BE2C (cell line): ENCODE measurements at regions not wholly inside any gene's neighbourhood (a gene's known extent, or its start where the extent isn't known, plus 50 kb on each side); places are given as distances from the start of the nearest gene placed in this dataset.

Source experiments
- DNase-seq: peaks from one replicate; pipeline ENCODE4 v3.0.0-alpha.2; 2020
- H3K27me3 ChIP-seq: fragments of 250-450 bp; sonication (Bioruptor Pico); 2 replicates; pipeline ENCODE4 v1.5.1; 2020; ENCODE audit warnings: mild to moderate bottlenecking
- H3K36me3 ChIP-seq: fragments of 250-450 bp; sonication (Bioruptor Pico); 2 replicates; pipeline ENCODE4 v1.5.1; 2020; ENCODE audit warnings: mild to moderate bottlenecking
- H3K4me1 ChIP-seq: fragments of 250-450 bp; sonication (Bioruptor Pico); 2 replicates; pipeline ENCODE4 v1.5.1; 2020
- H3K4me3 ChIP-seq: 2 replicates; pipeline ENCODE4 v1.5.1; 2011; ENCODE audit warnings: low read depth, low read length
- H3K9me3 ChIP-seq: fragments of 250-450 bp; sonication (Bioruptor Pico); 2 replicates; pipeline ENCODE4 v1.5.1; 2020
- TF ChIP-seq, protein P1 (sequence below): IDR thresholded peaks from 2 replicates; pipeline ENCODE4 v1.5.1; 2012; ENCODE audit warnings: mild to moderate bottlenecking, low read depth, low read length

- TF ChIP-seq, protein P1, sequence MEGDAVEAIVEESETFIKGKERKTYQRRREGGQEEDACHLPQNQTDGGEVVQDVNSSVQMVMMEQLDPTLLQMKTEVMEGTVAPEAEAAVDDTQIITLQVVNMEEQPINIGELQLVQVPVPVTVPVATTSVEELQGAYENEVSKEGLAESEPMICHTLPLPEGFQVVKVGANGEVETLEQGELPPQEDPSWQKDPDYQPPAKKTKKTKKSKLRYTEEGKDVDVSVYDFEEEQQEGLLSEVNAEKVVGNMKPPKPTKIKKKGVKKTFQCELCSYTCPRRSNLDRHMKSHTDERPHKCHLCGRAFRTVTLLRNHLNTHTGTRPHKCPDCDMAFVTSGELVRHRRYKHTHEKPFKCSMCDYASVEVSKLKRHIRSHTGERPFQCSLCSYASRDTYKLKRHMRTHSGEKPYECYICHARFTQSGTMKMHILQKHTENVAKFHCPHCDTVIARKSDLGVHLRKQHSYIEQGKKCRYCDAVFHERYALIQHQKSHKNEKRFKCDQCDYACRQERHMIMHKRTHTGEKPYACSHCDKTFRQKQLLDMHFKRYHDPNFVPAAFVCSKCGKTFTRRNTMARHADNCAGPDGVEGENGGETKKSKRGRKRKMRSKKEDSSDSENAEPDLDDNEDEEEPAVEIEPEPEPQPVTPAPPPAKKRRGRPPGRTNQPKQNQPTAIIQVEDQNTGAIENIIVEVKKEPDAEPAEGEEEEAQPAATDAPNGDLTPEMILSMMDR = no peak
- H3K27me3 ChIP-seq = no peaks in the 10 kb centered on the region
- peaks cover 2% of the 10 kb centered on the region; the same call in 1 of the 2 replicates for H3K9me3 ChIP-seq
- DNase-seq = no peak
- no peaks in the 10 kb centered on the region for H3K4me1 ChIP-seq
- H3K36me3 ChIP-seq = no peaks in the 10 kb centered on the region
- no peak overlapping the region for H3K4me3 ChIP-seq
These were observed 616.3 kb upstream of the TMEM132C start for GRCh38 chr12:127650626-127651025.

- TF ChIP-seq, protein P1 = no peak
- H3K9me3 ChIP-seq = peaks cover 2% of the 10 kb centered on the region; the same call in 1 of the 2 replicates
- no peaks in the 10 kb centered on the region for H3K36me3 ChIP-seq
- H3K27me3 ChIP-seq = no peaks in the 10 kb centered on the region
- H3K4me3 ChIP-seq = no peak overlapping the region
- H3K4me1 ChIP-seq = no peaks in the 10 kb centered on the region
- DNase-seq = no peak
These were observed 614.7 kb upstream of the TMEM132C start for GRCh38 chr12:127652281-127652680.

DNA sequence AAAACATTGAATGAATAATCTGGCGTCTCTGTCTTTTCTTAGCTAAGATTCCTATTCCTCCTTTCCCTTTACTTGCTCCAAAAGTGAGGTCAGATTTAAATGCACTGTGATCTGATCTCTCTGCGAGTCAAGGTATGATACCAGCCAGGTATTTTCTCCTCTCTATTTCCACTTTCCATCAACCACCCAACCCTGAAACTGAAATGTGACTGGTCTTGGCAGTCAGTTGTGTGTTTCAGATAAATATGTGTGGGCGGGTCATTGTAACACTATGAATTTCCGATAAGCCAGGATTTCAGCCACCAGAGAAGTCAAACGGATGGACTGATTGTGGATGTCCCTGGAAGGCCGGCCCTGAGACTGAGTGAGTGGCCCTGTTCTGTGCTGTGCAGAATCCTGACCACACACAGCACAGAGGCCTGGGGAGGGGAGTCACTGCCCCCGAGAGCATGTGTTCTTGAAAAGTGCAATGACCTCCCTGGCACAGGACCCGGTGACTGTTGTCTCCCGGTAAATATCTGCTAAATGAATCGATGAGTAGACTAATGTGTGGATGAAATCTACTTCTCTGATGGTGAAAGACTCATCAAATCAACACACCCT is 612.5 kb upstream of the TMEM132C start:
- peaks cover 2% of the 10 kb centered on the region; the same call in 1 of the 2 replicates for H3K9me3 ChIP-seq
- H3K27me3 ChIP-seq = no peaks in the 10 kb centered on the region
- TF ChIP-seq, protein P1 = no peak
- H3K4me1 ChIP-seq = no peaks in the 10 kb centered on the region
- DNase-seq = no peak
- no peak overlapping the region for H3K4me3 ChIP-seq
- H3K36me3 ChIP-seq = no peaks in the 10 kb centered on the region

DNA sequence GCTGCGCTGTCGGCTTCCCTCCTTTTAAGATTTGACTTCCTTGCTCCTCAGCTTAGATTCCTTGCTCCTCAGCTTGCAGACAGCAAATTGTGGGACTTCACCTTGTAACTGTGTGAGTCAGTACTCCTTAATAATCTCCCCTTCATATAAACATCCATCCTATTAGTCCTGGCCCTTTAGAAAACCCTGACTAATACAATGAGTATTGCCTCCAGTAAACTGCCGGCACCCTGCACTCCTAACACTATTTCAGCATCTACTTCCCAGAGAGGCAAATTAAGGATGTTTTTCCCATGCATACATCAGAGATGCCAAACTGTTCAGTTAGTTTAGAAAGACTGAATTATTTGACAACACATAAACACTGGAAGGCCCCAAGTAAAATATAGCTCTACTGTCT is 611.3 kb upstream of the TMEM132C start:
- Histone ChIP-seq H3K9me3 (peaks cover 2% of the 10 kb centered on the region; the same call in 1 of the 2 replicates), H3K4me3 (no peak overlapping the region), H3K36me3 (no peaks in the 10 kb centered on the region), H3K27me3 (no peaks in the 10 kb centered on the region), H3K4me1 (no peaks in the 10 kb centered on the region)
- no peak for DNase-seq
- TF ChIP-seq, protein P1 = no peak

GRCh38 chr12:127656266-127656665 is 610.7 kb upstream of the TMEM132C start:
- H3K9me3 ChIP-seq = peaks cover 2% of the 10 kb centered on the region; the same call in 1 of the 2 replicates
- TF ChIP-seq, protein P1 = no peak
- H3K4me3 ChIP-seq = no peak overlapping the region
- H3K36me3 ChIP-seq = no peaks in the 10 kb centered on the region
- H3K4me1 ChIP-seq = no peaks in the 10 kb centered on the region
- H3K27me3 ChIP-seq = no peaks in the 10 kb centered on the region
- no peak for DNase-seq

DNA sequence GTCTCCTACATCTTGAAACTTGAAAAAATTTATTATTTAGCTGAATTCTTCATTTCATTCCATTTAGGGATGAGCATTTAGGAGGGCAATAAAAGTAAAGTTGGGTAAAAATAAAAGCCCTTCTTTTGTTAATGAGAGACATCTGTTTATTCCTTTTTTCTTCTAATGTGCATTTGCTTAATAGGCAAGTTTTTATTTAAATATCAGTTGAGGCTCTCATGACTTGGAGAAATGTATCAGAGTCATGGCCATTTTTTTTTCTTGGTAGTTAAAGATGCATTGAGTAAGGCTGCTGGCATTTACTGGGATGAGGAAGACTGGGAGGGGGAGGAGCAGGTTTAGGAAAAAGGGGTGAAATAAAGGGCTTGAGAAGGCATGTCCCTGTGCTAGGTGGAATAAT is 609.9 kb upstream of the TMEM132C start:
- Histone ChIP-seq H3K36me3 (no peaks in the 10 kb centered on the region), H3K4me1 (no peaks in the 10 kb centered on the region), H3K4me3 (no peak overlapping the region), H3K27me3 (no peaks in the 10 kb centered on the region), H3K9me3 (peaks cover 2% of the 10 kb centered on the region; the same call in 1 of the 2 replicates)
- TF ChIP-seq, protein P1 = no peak
- no peak for DNase-seq
